H1 (cell line): ENCODE measurements at regions not wholly inside any gene's neighbourhood (a gene's known extent, or its start where the extent isn't known, plus 50 kb on each side); places are given as distances from the start of the nearest gene placed in this dataset.

Source experiments
- CTCF ChIA-PET: fragments of 300-600 bp; sonication (Branson Sonifier 250); formaldehyde crosslinking; loops from one replicate; lab custom pipeline; 2021; ENCODE audit not compliant: partially characterized antibody; lab: Charles Lee
- POLR2A ChIA-PET: fragments of 300-600 bp; sonication (Branson Sonifier 250); formaldehyde crosslinking; loops from one replicate; lab custom pipeline; 2021; ENCODE audit warnings: inconsistent platforms; ENCODE audit not compliant: partially characterized antibody; lab: Charles Lee
- DNase-seq, 2 experiments: peaks; one replicate each; pipeline versions ENCODE4 v3.0.0 to v3.0.0-alpha.2; 2010 to 2022; ENCODE audit warnings: low spot score in 2 of 2, low read depth in 1 of 2, mixed read lengths in 1 of 2
- FAIRE-seq: peaks from 2 replicates; lab custom pipeline; 2011; peaks lifted over from hg19 to GRCh38; lab: Jason Lieb, UNC
- H2AFZ ChIP-seq: 2 replicates; pipeline ENCODE4 v1.8.1; 2012; ENCODE audit warnings: low read length, inconsistent platforms
- H2AK5ac ChIP-seq: 2 replicates; pipeline ENCODE4 v1.6.1; 2013; ENCODE audit warnings: low read depth, low read length
- H2BK120ac ChIP-seq: replicated peaks from 2 replicates; pipeline ENCODE3; 2013; ENCODE audit warnings: low read depth, low read length, inconsistent platforms
- H2BK12ac ChIP-seq: 2 replicates; pipeline ENCODE4 v1.6.1; 2013; ENCODE audit warnings: low read depth, low read length
- H2BK15ac ChIP-seq: 2 replicates; pipeline ENCODE4 v1.6.1; 2013; ENCODE audit warnings: low read length
- H2BK20ac ChIP-seq: 2 replicates; pipeline ENCODE4 v1.6.1; 2013; ENCODE audit warnings: low read length
- H2BK5ac ChIP-seq: 2 replicates; pipeline ENCODE4 v1.6.1; 2013; ENCODE audit warnings: low read depth, low read length
- H3K14ac ChIP-seq: 2 replicates; pipeline ENCODE4 v1.6.1; 2013; ENCODE audit warnings: inconsistent platforms; ENCODE audit not compliant: insufficient read length
- H3K18ac ChIP-seq: 2 replicates; pipeline ENCODE4 v1.6.1; 2013; ENCODE audit warnings: low read length; ENCODE audit errors: extremely low read depth
- H3K23ac ChIP-seq: 2 replicates; pipeline ENCODE4 v1.6.1; 2013; ENCODE audit warnings: inconsistent platforms; ENCODE audit not compliant: insufficient read length
- H3K23me2 ChIP-seq: 2 replicates; pipeline ENCODE4 v1.6.1; 2013; ENCODE audit warnings: low read depth, low read length
- H3K27ac ChIP-seq: 2 replicates; pipeline ENCODE4 v1.6.1; 2011; ENCODE audit warnings: low read depth, low read length, inconsistent platforms
- H3K27me3 ChIP-seq, 4 experiments: replicated peaks in 1 of 4; 1 replicate in 1 of 4; 2 replicates in 3 of 4; pipeline versions ENCODE4 v1.6.1 to v1.8.1; 2011 to 2013; ENCODE audit warnings: low read length in 3 of 4, mild to moderate bottlenecking in 3 of 4, inconsistent platforms in 2 of 4, mixed read lengths in 2 of 4, moderate library complexity in 1 of 4; ENCODE audit not compliant: control insufficient read depth in 3 of 4, insufficient read depth in 3 of 4; ENCODE audit errors: extremely low read depth in 1 of 4
- H3K36me3 ChIP-seq, 4 experiments: 2 replicates each; pipeline versions ENCODE4 v1.6.1 to v1.8.1; 2011 to 2013; ENCODE audit warnings: mild to moderate bottlenecking in 4 of 4, low read length in 3 of 4, moderate library complexity in 2 of 4, control low read depth in 1 of 4, inconsistent platforms in 1 of 4; ENCODE audit not compliant: insufficient read depth in 4 of 4, control insufficient read depth in 2 of 4
- H3K4ac ChIP-seq: replicated peaks from 2 replicates; pipeline ENCODE3; 2013; ENCODE audit warnings: low read length, low read depth, mixed read lengths, inconsistent platforms; ENCODE audit not compliant: insufficient read length
- H3K4me1 ChIP-seq, 4 experiments: replicated peaks in 1 of 4; 1 replicate in 1 of 4; 2 replicates in 3 of 4; pipeline versions ENCODE4 v1.6.1 to v1.8.1; 2011 to 2013; ENCODE audit warnings: low read length in 3 of 4, inconsistent platforms in 2 of 4, mixed read lengths in 1 of 4; ENCODE audit not compliant: insufficient read depth in 4 of 4, control insufficient read depth in 3 of 4
- H3K4me2 ChIP-seq, 2 experiments: 2 replicates each; pipeline versions ENCODE4 v1.6.1 to v1.8.1; 2011 to 2013; ENCODE audit warnings: low read depth in 2 of 2, low read length in 2 of 2, control low read depth in 1 of 2, inconsistent platforms in 1 of 2, mild to moderate bottlenecking in 1 of 2; ENCODE audit not compliant: insufficient read depth in 1 of 2
- H3K4me3 ChIP-seq, 4 experiments: fragments of 200-600, 300-600 bp in 1 of 4; sonication (generic), shearing (Covaris generic), sonication (Bioruptor Twin) in 1 of 4; 2 replicates each; pipeline versions ENCODE4 v1.5.1 to v1.8.1; 2011 to 2016; ENCODE audit warnings: low read length in 4 of 4, low read depth in 3 of 4, control low read depth in 2 of 4, inconsistent platforms in 2 of 4, mild to moderate bottlenecking in 2 of 4, mixed read lengths in 1 of 4, moderate library complexity in 1 of 4; ENCODE audit not compliant: insufficient read depth in 2 of 4; ENCODE audit errors: extremely low read depth in 1 of 4
- H3K56ac ChIP-seq: replicated peaks from 2 replicates; pipeline ENCODE3; 2013; ENCODE audit warnings: low read depth, mild to moderate bottlenecking, mixed read lengths, low read length, inconsistent platforms; ENCODE audit not compliant: insufficient read length
- H3K79me1 ChIP-seq: 2 replicates; pipeline ENCODE4 v1.6.1; 2013; ENCODE audit warnings: low read depth, low read length, control low read depth
- H3K79me2 ChIP-seq, 2 experiments: 2 replicates each; pipeline versions ENCODE4 v1.6.1 to v1.8.1; 2012 to 2013; ENCODE audit warnings: low read length in 2 of 2, mild to moderate bottlenecking in 2 of 2, inconsistent platforms in 1 of 2; ENCODE audit not compliant: insufficient read depth in 2 of 2, control insufficient read depth in 1 of 2
- H3K9ac ChIP-seq, 4 experiments: replicated peaks in 1 of 4; 1 replicate in 1 of 4; 2 replicates in 3 of 4; pipeline versions ENCODE4 v1.6.1 to v1.8.1; 2011 to 2013; ENCODE audit warnings: low read depth in 3 of 4, low read length in 3 of 4, control low read depth in 2 of 4, mild to moderate bottlenecking in 2 of 4, moderate library complexity in 2 of 4, inconsistent platforms in 1 of 4; ENCODE audit errors: extremely low read depth in 1 of 4
- H3K9me3 ChIP-seq, 2 experiments: 2 replicates each; pipeline versions ENCODE4 v1.6.1 to v1.8.1; 2012 to 2013; ENCODE audit warnings: mild to moderate bottlenecking in 2 of 2, moderate library complexity in 2 of 2, control low read depth in 1 of 2, inconsistent platforms in 1 of 2, low read depth in 1 of 2, low read length in 1 of 2, mixed read lengths in 1 of 2; ENCODE audit not compliant: insufficient read depth in 2 of 2
- H4K20me1 ChIP-seq, 2 experiments: replicated peaks in 1 of 2; 2 replicates each; pipeline versions ENCODE3 to v1.8.1; 2011 to 2013; ENCODE audit warnings: inconsistent platforms in 2 of 2, low read length in 2 of 2, mild to moderate bottlenecking in 1 of 2; ENCODE audit not compliant: insufficient read depth in 2 of 2, control insufficient read depth in 1 of 2
- H4K5ac ChIP-seq: 2 replicates; pipeline ENCODE4 v1.6.1; 2013; ENCODE audit warnings: low read length, low read depth, mixed read lengths, inconsistent platforms; ENCODE audit not compliant: insufficient read length
- H4K8ac ChIP-seq: 2 replicates; pipeline ENCODE4 v1.8.0; 2013; ENCODE audit warnings: mild to moderate bottlenecking, moderate library complexity, low read length, inconsistent platforms; ENCODE audit not compliant: insufficient read depth; ENCODE audit errors: extremely low read depth
- H4K91ac ChIP-seq: replicated peaks from 2 replicates; pipeline ENCODE3; 2013; ENCODE audit warnings: low read length, mixed read lengths, inconsistent platforms; ENCODE audit not compliant: insufficient read length
- EP300 ChIP-seq, 2 experiments: IDR thresholded peaks; 1 replicate in 1 of 2; 2 replicates in 1 of 2; pipeline ENCODE4 v1.6.1; 2011 to 2012; ENCODE audit warnings: low read depth in 2 of 2, low read length in 2 of 2, mild to moderate bottlenecking in 2 of 2, borderline replicate concordance in 1 of 2, inconsistent platforms in 1 of 2, moderate library complexity in 1 of 2
- RAD21 ChIP-seq, 2 experiments: IDR thresholded peaks in 1 of 2; conservative IDR thresholded peaks in 1 of 2; 2 replicates each; pipeline ENCODE4 v1.6.1; 2011; ENCODE audit warnings: low read depth in 2 of 2, low read length in 2 of 2, improper control_type of control experiment in 1 of 2, inconsistent platforms in 1 of 2, mild to moderate bottlenecking in 1 of 2, moderate library complexity in 1 of 2
- SIRT6 ChIP-seq: IDR thresholded peaks from one replicate; pipeline ENCODE4 v1.7.1; 2012; ENCODE audit warnings: low read length, inconsistent platforms
- SP4 ChIP-seq: IDR thresholded peaks from 2 replicates; pipeline ENCODE4 v1.6.1; 2012; ENCODE audit warnings: low read length, inconsistent platforms
- SRF ChIP-seq: IDR thresholded peaks from 2 replicates; pipeline ENCODE4 v1.6.1; 2011; ENCODE audit warnings: mild to moderate bottlenecking, low read depth, low read length, moderate library complexity
- TCF12 ChIP-seq: IDR thresholded peaks from 2 replicates; pipeline ENCODE4 v1.6.1; 2011; ENCODE audit warnings: low read depth, mild to moderate bottlenecking, low read length
- ZNF274 ChIP-seq: IDR thresholded peaks from 2 replicates; pipeline ENCODE4 v1.7.0; 2012; ENCODE audit warnings: low read length, borderline replicate concordance; ENCODE audit errors: extremely low read depth
- WGBS, 2 experiments: shearing (Covaris generic) in 1 of 2; methylation state at CpG; one replicate each; pipeline versions ENCODE4 v1.1.6 to v1.1.7; 2013 to 2015; ENCODE audit warnings: low lambda C conversion rate in 2 of 2, mixed read lengths in 2 of 2, inconsistent platforms in 1 of 2, low coverage in 1 of 2, missing lambda C conversion rate in 1 of 2; ENCODE audit not compliant: insufficient replicate concordance in 2 of 2, insufficient coverage in 1 of 2, insufficient read length in 1 of 2; ENCODE audit errors: extremely low coverage in 1 of 2, missing lambda C conversion rate in 1 of 2; 5-methylcytosine and 5-hydroxymethylcytosine counted together

DNA sequence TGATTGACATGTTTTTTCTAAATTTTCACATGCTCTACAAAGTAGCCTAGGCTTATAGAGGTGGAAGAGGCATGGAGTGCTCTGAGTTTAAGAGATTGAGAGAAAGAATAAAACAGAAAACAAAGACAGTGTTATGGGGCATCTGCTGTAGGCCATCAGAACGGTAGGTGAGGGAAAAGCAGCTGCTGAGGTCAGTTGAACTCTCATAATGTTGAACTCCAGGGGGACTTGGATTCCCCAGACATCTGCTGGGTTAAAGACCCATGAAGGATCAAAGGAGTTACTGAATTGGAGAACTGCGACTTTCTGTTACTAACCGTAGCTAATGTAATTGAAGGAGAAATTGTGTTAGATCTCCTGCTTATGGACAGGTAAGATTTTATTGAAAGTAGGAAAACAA is 333.9 kb downstream of the TFAP2B start:
- Histone ChIP-seq H2AK5ac (no peak overlapping the region), H4K20me1 (no peaks in the 10 kb centered on the region), H3K23me2 (no peaks in the 10 kb centered on the region), H2AFZ (no peak overlapping the region), H4K91ac (no peak overlapping the region), H3K23ac (no peak overlapping the region), H4K5ac (no peak overlapping the region), H4K8ac (no peak overlapping the region), H2BK120ac (no peak overlapping the region), H3K4ac (no peak overlapping the region), H3K27ac (no peak overlapping the region), H2BK15ac (no peak overlapping the region), H3K14ac (no peak overlapping the region), H2BK12ac (no peak overlapping the region), H2BK5ac (no peak overlapping the region), H3K4me3 (no peak overlapping the region), H3K18ac (no peak overlapping the region), H3K9me3 (no peaks in the 10 kb centered on the region), H3K9ac (no peak overlapping the region), H2BK20ac (no peak overlapping the region), H3K36me3 (no peaks in the 10 kb centered on the region), H3K4me2 (no peak overlapping the region), H3K27me3 (no peaks in the 10 kb centered on the region; a peak in 1 of 7 replicates), H3K79me2 (no peaks in the 10 kb centered on the region), H3K56ac (no peak overlapping the region), H3K79me1 (no peaks in the 10 kb centered on the region), H3K4me1 (no peaks in the 10 kb centered on the region)
- ChIA-PET CTCF (no interaction called here), POLR2A (no interaction called here)
- DNase-seq (no peak), FAIRE-seq (no peak)
- 92% methylated on average over 3 of the region's 3 CpGs; no CpG with 5 or more reads in 1 of the 2 experiments for WGBS, 2 experiments
- TF ChIP-seq EP300 (IDR thresholded peaks at IDR 0.05; ENCODE audit: borderline replicate concordance in 1 of 2, low read depth in 2 of 2, low read length in 2 of 2) = no peak
- TF ChIP-seq RAD21 (IDR thresholded peaks at IDR 0.05 in 1 of 2, conservative IDR thresholded peaks at IDR 0.05 in 1 of 2; ENCODE audit: low read depth in 2 of 2, low read length in 2 of 2) = no peak
- no peak for TF ChIP-seq SRF
- no peak for TF ChIP-seq SP4
- TF ChIP-seq TCF12 = no peak
- TF ChIP-seq SIRT6 = no peak
- TF ChIP-seq ZNF274 = no peak
